H9 (cell line): ENCODE measurements at regions not wholly inside any gene's neighbourhood (a gene's known extent, or its start where the extent isn't known, plus 50 kb on each side); places are given as distances from the start of the nearest gene placed in this dataset.
A peak's percentile ranks its signal among the peaks of the same experiment; 100 is the strongest.

ENCODE experiments used
- DNase-seq: peaks from one replicate; pipeline ENCODE4 v3.0.0-alpha.2; 2017
- H2AFZ ChIP-seq: one replicate; pipeline ENCODE4 v1.6.1; 2013; ENCODE audit warnings: mild to moderate bottlenecking, low read length, control low read depth, moderate library complexity
- H2AK5ac ChIP-seq: 2 replicates; pipeline ENCODE4 v1.6.1; 2013; ENCODE audit warnings: low read length, control low read depth, mixed read lengths; ENCODE audit not compliant: insufficient read length
- H2BK120ac ChIP-seq: one replicate; pipeline ENCODE4 v1.6.1; 2013; ENCODE audit warnings: low read depth, mild to moderate bottlenecking, low read length, control low read depth, inconsistent platforms; ENCODE audit not compliant: poor library complexity, severe bottlenecking
- H2BK12ac ChIP-seq: 2 replicates; pipeline ENCODE4 v1.6.1; 2013; ENCODE audit warnings: low read length, control low read depth, mixed read lengths, low read depth; ENCODE audit not compliant: insufficient read length
- H2BK15ac ChIP-seq: 2 replicates; pipeline ENCODE4 v1.6.1; 2013; ENCODE audit warnings: low read depth, low read length, control low read depth
- H2BK20ac ChIP-seq: one replicate; pipeline ENCODE4 v1.6.1; 2013; ENCODE audit warnings: low read depth, mild to moderate bottlenecking, low read length, control low read depth, inconsistent platforms; ENCODE audit not compliant: poor library complexity, severe bottlenecking
- H2BK5ac ChIP-seq: 2 replicates; pipeline ENCODE4 v1.6.1; 2013; ENCODE audit warnings: low read length, control low read depth, mixed read lengths; ENCODE audit not compliant: insufficient read length
- H3K14ac ChIP-seq: 2 replicates; pipeline ENCODE4 v1.6.1; 2013; ENCODE audit warnings: low read length, control low read depth; ENCODE audit not compliant: insufficient read depth
- H3K18ac ChIP-seq: 2 replicates; pipeline ENCODE4 v1.6.1; 2013; ENCODE audit warnings: low read depth, mild to moderate bottlenecking, mixed read lengths, low read length, control low read depth; ENCODE audit not compliant: insufficient read length
- H3K23ac ChIP-seq: 2 replicates; pipeline ENCODE4 v1.6.1; 2013; ENCODE audit warnings: low read length, control low read depth, mixed read lengths, low read depth; ENCODE audit not compliant: insufficient read length
- H3K23me2 ChIP-seq: 2 replicates; pipeline ENCODE4 v1.6.1; 2013; ENCODE audit warnings: low read depth, mild to moderate bottlenecking, mixed read lengths, low read length, control low read depth; ENCODE audit not compliant: insufficient read length, poor library complexity, severe bottlenecking
- H3K27ac ChIP-seq: 2 replicates; pipeline ENCODE4 v1.5.1; 2013; ENCODE audit warnings: low read length, control low read depth, mixed read lengths, low read depth; ENCODE audit not compliant: insufficient read length
- H3K27me3 ChIP-seq: 2 replicates; pipeline ENCODE4 v1.6.1; 2013; ENCODE audit warnings: low read length, control low read depth, inconsistent platforms; ENCODE audit not compliant: insufficient read depth
- H3K4ac ChIP-seq: 2 replicates; pipeline ENCODE4 v1.6.1; 2013; ENCODE audit warnings: low read depth, mild to moderate bottlenecking, control low read depth, inconsistent platforms, low read length, moderate library complexity
- H3K4me1 ChIP-seq: 2 replicates; pipeline ENCODE4 v1.6.1; 2013; ENCODE audit warnings: low read length, control low read depth, inconsistent platforms; ENCODE audit not compliant: insufficient read depth
- H3K4me2 ChIP-seq: 2 replicates; pipeline ENCODE4 v1.6.1; 2013; ENCODE audit warnings: low read length, control low read depth, mixed read lengths; ENCODE audit not compliant: insufficient read length, insufficient read depth
- H3K56ac ChIP-seq: 2 replicates; pipeline ENCODE4 v1.6.1; 2013; ENCODE audit warnings: low read depth, mild to moderate bottlenecking, mixed read lengths, low read length, control low read depth; ENCODE audit not compliant: insufficient read length
- H3K79me1 ChIP-seq: 2 replicates; pipeline ENCODE4 v1.6.1; 2013; ENCODE audit warnings: low read depth, mild to moderate bottlenecking, moderate library complexity, low read length, control low read depth, inconsistent platforms; ENCODE audit not compliant: insufficient read depth, poor library complexity, severe bottlenecking
- H3K79me2 ChIP-seq: 2 replicates; pipeline ENCODE4 v1.6.1; 2013; ENCODE audit warnings: low read length, control low read depth, inconsistent platforms; ENCODE audit not compliant: insufficient read depth
- H3K9ac ChIP-seq: 2 replicates; pipeline ENCODE4 v1.6.1; 2013; ENCODE audit warnings: low read length, control low read depth, mixed read lengths; ENCODE audit not compliant: insufficient read length; ENCODE audit errors: extremely low read depth
- H3K9me3 ChIP-seq: one replicate; pipeline ENCODE4 v1.6.1; 2013; ENCODE audit warnings: low read depth, low read length, inconsistent platforms; ENCODE audit not compliant: control insufficient read depth
- H3T11ph ChIP-seq: one replicate; pipeline ENCODE4 v1.6.1; 2013; ENCODE audit warnings: mild to moderate bottlenecking, low read length, control low read depth, inconsistent platforms
- H4K20me1 ChIP-seq: one replicate; pipeline ENCODE4 v1.6.1; 2013; ENCODE audit not compliant: control insufficient read depth, insufficient read length, insufficient read depth
- H4K5ac ChIP-seq: 2 replicates; pipeline ENCODE4 v1.6.1; 2013; ENCODE audit warnings: low read depth, mild to moderate bottlenecking, mixed read lengths, low read length, control low read depth; ENCODE audit not compliant: insufficient read length
- H4K8ac ChIP-seq: replicated peaks from 2 replicates; pipeline ENCODE4 v1.6.1; 2013; ENCODE audit warnings: low read length, control low read depth, mixed read lengths, low read depth; ENCODE audit not compliant: insufficient read length
- H4K91ac ChIP-seq: 2 replicates; pipeline ENCODE4 v1.6.1; 2013; ENCODE audit warnings: low read depth, mild to moderate bottlenecking, moderate library complexity, mixed read lengths, low read length, control low read depth; ENCODE audit not compliant: insufficient read length
- H3K27ac Mint-ChIP-seq, 3 experiments: 2 replicates in 2 of 3; 3 replicates in 1 of 3; pipeline ENCODE4 v1.8.0; 2020 to 2021; ENCODE audit warnings: mixed read lengths in 3 of 3, mild to moderate bottlenecking in 1 of 3, moderate library complexity in 1 of 3
- H3K27me3 Mint-ChIP-seq: 2 replicates; pipeline ENCODE4 v1.8.0; 2021; ENCODE audit warnings: low read depth, mild to moderate bottlenecking, moderate library complexity, mixed read lengths
- H3K36me3 Mint-ChIP-seq, 3 experiments: 2 replicates in 2 of 3; 3 replicates in 1 of 3; pipeline ENCODE4 v1.8.0; 2020 to 2021; ENCODE audit warnings: low read depth in 3 of 3, mixed read lengths in 3 of 3; ENCODE audit not compliant: insufficient read depth in 1 of 3
- H3K4me1 Mint-ChIP-seq, 2 experiments: 2 replicates each; pipeline ENCODE4 v1.8.0; 2020; ENCODE audit warnings: mixed read lengths in 2 of 2
- H3K4me3 Mint-ChIP-seq, 2 experiments: 2 replicates in 1 of 2; 3 replicates in 1 of 2; pipeline ENCODE4 v1.8.0; 2020 to 2021; ENCODE audit warnings: mild to moderate bottlenecking in 2 of 2, mixed read lengths in 2 of 2, moderate library complexity in 1 of 2
- H3K9me3 Mint-ChIP-seq, 2 experiments: 2 replicates in 1 of 2; 3 replicates in 1 of 2; pipeline ENCODE4 v1.8.0; 2020; ENCODE audit warnings: mild to moderate bottlenecking in 2 of 2, mixed read lengths in 2 of 2, moderate library complexity in 1 of 2
- CTCF ChIP-seq: fragments of 200-600 bp; sonication (generic); conservative IDR thresholded peaks from 3 replicates; pipeline ENCODE4 v1.8.0; 2021; ENCODE audit warnings: antibody characterized with exemption, mild to moderate bottlenecking
- WGBS: extraction: QIAGEN DNeasy Blood & Tissue Kit; methylation state at CpG from one replicate; pipeline ENCODE4 v1.1.7; 2013; ENCODE audit warnings: missing lambda C conversion rate, low lambda C conversion rate, mixed read lengths; ENCODE audit not compliant: insufficient read length; ENCODE audit errors: extremely low coverage; 5-methylcytosine and 5-hydroxymethylcytosine counted together

- Histone ChIP-seq H2AK5ac (peak overlapping the region; percentile 5), H3K56ac (no peak overlapping the region), H4K5ac (no peak overlapping the region), H2BK12ac (peak overlapping the region; percentile 47), H3K27me3 (no peaks in the 10 kb centered on the region), H3T11ph (no peak overlapping the region), H3K23ac (no peak overlapping the region), H3K9ac (no peak overlapping the region), H3K4me1 (peaks cover 17% of the 10 kb centered on the region), H3K9me3 (no peaks in the 10 kb centered on the region), H3K27ac (peak overlapping the region; percentile 93), H4K20me1 (no peaks in the 10 kb centered on the region), H4K91ac (no peak overlapping the region), H3K4me2 (peak overlapping the region; percentile 85), H2AFZ (no peak overlapping the region), H2BK20ac (no peak overlapping the region), H2BK5ac (no peak overlapping the region), H3K79me2 (peaks cover 5% of the 10 kb centered on the region; the same call in 1 of the 2 replicates), H4K8ac (no peak overlapping the region), H2BK15ac (no peak overlapping the region), H3K79me1 (peaks cover 3% of the 10 kb centered on the region), H2BK120ac (no peak overlapping the region), H3K14ac (no peak overlapping the region), H3K18ac (peak overlapping the region; percentile 22), H3K23me2 (peaks cover 8% of the 10 kb centered on the region), H3K4ac (no peak overlapping the region; the same call in 1 of the 2 replicates)
- peaks cover 0 to 29% (median 11%) of the 10 kb centered on the region in 3 experiments; a peak in 5 of 7 replicates for H3K36me3 Mint-ChIP-seq
- H3K9me3 Mint-ChIP-seq, result peaks cover 0 to 4% of the 10 kb centered on the region in 2 experiments; a peak in 2 of 5 replicates
- no CpG with 5 or more reads among the region's 11 CpGs for WGBS
- TF ChIP-seq CTCF, result no peak
- H3K4me1 Mint-ChIP-seq, result peaks cover 67 to 70% of the 10 kb centered on the region in 2 experiments
- DNase-seq, result peak; percentile 41
- peak overlapping the region; percentile 99 to 100 (median 99) for H3K27ac Mint-ChIP-seq
- H3K4me3 Mint-ChIP-seq, result peak overlapping the region; percentile 24 to 98; a peak in 4 of 5 replicates
- H3K27me3 Mint-ChIP-seq, result no peaks in the 10 kb centered on the region
These were observed 111.1 kb downstream of the TLR5 start for GRCh38 chr1:223031733-223032601.
